Stimulated activated naive CD8-positive, alpha-beta T cell treated with anti-CD3 and anti-CD28 coated beads, Interleukin-15, Interleukin-2, amounts not matched to agents 100 U/mL and 50 U/mL, for 24 hours (primary cell): ENCODE measurements at regions not wholly inside any gene's neighbourhood (a gene's known extent, or its start where the extent isn't known, plus 50 kb on each side); places are given as distances from the start of the nearest gene placed in this dataset.
"Not testable (repeated sequence)": the region's sequence is repeated elsewhere in the genome, so short reads cannot be mapped to it uniquely, and the experiment has no call there.

Source experiments
- ATAC-seq: fragments of 150-1000 bp; cut with Tn5 transposase; one replicate; pipeline ENCODE4 v1.10.0; 2021
- DNase-seq: peaks from one replicate; pipeline ENCODE4 v3.0.0; 2021

DNA sequence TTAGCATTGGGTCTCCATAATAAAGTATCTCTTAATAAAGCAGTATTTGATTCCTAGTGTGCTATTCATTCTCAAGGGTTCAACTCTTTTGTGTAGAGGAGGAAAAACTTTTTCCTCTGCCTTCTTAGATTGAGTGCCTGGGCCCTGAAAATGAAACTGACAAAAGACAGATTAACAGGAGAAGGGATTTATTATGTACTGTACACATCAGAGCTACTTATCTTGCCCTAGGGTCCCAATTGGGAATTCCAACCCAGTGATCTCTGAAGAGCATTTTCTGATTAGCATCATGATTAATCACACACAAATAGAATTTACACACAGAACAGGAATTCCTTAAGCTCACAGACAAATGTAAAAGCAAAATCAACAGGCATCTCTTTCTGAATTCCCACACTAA is 128.9 kb downstream of the CD164 start:
- ATAC-seq (no peak), DNase-seq (no peak)

DNA sequence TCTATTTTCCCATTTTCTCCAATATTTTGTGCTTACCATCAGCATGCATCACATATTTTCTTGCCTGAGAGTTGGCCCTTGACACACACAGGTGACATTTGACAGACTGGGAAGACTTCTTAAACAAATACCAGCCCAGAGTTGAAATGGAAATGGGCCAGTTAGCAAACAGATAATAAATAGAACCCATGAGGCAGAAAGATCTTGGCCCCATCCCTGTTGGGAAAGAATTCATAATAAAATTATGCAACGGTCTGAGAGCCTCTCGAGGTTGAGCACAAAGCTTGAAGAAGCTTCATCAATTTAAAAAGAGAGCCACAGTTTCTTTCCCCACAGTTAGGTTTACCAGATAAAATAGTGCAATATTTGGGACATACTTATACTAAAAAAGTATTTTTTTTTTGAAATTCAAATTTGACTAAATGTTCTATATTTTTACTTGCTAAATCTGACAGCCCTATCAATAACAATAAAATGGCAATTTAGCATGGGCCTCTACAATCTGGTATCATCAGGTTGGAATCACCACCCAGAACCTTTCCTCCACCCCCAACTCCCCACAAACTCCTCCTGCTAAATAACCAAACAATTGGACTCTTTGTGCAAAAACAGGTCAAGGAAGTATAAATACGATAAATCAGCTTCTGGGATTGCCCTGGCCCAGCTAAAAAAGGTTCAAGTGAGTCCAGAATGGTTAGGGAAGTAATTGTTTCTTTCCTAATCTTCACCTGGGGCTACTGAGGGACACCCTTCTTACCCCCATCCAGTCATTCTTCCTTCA is 129.8 kb downstream of the CD164 start:
- ATAC-seq (no peak), DNase-seq (no peak)

- no peak for DNase-seq
- no peak for ATAC-seq
These were observed 130.4 kb downstream of the CD164 start for GRCh38 chr6:109251839-109252238.

DNA sequence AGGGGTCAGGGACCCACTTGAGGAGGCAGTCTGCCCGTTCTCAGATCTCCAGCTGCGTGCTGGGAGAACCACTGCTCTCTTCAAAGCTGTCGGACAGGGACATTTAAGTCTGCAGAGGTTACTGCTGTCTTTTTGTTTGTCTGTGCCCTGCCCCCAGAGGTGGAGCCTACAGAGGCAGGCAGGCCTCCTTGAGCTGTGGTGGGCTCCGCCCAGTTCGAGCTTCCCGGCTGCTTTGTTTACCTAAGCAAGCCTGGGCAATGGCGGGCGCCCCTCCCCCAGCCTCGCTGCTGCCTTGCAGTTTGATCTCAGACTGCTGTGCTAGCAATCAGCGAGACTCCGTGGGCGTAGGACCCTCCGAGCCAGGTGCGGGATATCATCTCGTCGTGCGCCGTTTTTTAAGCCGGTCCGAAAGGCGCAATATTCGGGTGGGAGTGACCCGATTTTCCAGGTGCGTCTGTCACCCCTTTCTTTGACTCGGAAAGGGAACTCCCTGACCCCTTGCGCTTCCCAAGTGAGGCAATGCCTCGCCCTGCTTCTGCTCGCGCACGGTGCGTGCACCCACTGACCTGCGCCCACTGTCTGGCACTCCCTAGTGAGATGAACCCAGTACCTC is 131.6 kb downstream of the CD164 start:
- DNase-seq, ATAC-seq: not testable (repeated sequence)

DNA sequence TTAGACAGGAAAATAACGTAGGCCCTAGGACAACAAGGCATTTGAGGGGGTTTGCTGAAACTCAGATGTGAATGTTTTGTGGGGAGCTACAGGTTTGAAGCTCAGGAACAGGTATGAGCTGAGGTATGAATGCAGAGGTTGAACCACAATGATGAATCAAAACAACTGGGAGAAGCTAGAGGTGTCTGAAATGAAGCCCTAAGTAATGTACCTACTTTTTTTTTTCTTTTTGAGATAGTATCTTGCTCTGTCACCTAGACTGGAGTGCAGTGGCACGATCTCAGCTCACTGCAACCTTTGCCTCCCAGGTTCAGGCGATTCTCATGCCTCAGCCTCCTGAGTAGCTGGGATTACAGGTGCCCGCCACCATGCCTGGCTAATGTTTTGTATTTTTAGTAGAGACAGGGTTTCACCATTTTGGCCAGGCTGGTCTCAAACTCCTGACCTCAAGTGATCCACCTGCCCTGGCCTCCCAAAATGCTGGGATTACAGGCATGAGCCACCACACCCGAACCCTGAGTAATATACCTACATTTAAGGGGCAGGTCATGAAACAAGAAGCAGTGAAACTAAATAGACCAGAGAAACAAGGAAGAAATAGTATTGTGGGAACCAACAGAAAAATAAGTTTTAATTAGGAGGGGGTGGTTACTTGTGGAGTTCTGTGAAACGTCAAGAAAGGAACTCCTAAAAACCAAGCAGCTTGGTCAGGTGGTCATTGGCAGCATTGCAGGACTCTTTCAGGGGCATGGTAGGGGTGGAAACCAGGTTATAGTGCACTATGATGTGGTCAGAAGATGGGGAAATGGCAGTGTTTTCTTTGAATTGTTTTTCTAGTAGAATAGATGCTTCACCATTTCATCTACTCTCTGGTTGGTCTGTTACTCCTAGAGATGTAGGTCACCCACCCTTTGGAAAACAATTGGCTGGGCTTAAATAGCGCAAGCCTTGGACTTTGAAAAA is 138.1 kb downstream of the CD164 start:
- DNase-seq (no peak), ATAC-seq (no peak)

DNA sequence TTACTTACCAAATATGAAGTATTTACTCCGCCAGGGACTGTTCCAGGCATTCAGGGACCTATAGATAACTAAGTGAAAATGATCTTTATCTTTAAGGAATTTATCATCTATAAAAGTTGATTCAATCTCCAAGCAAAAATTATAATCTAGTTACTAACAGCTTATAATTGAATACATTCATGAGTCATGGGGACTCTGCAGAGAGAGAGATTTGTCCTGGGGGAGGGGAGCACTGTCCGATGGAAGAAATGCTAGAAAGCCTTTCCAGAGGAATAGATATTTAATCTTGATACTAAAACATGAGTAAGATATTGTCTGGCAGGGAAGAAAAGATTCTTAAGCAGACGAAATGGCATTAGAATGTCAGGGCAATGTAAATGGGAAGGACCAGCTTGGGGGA is 139.3 kb downstream of the CD164 start:
- ATAC-seq (no peak), DNase-seq (no peak)

- no peak for ATAC-seq
- DNase-seq = no peak
These were observed 140.2 kb downstream of the CD164 start for GRCh38 chr6:109242029-109242428.

DNA sequence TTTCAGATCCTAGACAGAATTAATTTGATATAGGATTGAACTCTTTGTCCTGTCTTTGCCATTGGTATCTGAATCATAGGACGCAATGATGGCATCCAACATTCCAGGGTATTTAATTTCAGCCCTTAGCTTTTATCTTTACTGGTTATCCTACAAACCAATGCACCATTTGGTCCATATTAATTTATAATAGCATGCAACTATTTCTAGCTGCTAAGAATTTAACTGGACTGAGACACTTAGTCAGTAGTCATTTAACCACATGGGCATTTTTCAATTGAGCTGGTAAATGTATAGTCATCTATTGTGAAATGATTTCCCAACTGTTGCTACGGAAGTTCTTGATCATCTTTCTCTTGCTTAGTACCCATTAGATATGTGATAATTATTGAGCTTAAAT is 141.1 kb downstream of the CD164 start:
- no peak for ATAC-seq
- DNase-seq = no peak

DNA sequence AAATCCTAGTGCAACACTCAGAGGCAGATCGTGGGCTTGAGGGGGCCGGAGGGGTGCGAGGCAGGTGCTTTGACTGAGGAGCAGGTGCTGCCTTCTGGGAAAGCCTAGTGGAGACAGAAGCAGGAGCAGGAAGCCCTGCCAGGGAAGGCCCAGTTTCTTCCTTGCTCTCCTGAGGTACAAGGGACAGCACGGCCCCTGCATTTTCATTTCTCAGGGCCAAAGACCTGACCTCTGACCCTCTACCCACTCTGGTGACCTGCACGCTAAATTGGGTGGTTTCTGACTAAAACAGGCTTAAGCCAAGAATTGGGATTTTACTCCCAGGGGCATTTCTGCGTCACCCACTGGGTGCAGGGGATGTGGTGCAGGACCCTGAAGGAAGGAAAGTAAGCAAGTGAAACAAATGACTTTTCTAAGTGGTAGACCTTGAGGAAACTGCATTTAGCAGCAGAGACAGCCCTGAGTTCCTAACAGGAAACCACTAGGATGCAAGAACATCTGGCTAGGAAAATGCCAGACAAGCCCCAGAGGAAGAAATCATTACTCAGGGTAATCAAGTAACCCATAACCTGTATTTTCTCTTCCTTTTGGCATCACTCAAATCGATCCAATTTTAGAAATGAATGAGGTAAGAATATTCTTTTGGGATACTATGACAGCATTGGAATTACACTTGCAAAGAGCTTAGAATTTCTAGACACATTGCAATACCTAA is 141.7 kb downstream of the CD164 start:
- ATAC-seq (no peak), DNase-seq (no peak)

GRCh38 chr6:109239651-109240321 is 142.5 kb downstream of the CD164 start:
- DNase-seq (no peak), ATAC-seq (no peak)

DNA sequence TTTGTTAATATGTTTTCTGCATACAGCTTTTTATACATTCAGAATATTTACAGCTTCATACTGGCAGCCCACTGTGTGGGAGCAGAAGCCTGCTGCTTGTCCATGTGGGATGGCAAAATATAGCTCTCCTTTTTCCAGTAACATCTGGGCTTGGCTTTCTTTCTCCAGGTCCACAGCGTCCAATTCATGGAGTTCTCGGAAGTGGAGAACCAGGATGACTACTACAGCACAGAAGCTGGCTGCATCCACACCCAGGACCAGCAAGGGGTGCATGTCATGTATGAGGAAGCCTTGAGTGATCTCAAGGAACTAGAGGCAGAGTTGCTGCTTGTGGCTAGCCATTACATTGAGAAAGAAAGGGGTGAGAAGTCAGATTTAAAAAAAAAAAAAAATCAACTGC is 143.1 kb downstream of the CD164 start:
- DNase-seq = no peak
- ATAC-seq = no peak

DNA sequence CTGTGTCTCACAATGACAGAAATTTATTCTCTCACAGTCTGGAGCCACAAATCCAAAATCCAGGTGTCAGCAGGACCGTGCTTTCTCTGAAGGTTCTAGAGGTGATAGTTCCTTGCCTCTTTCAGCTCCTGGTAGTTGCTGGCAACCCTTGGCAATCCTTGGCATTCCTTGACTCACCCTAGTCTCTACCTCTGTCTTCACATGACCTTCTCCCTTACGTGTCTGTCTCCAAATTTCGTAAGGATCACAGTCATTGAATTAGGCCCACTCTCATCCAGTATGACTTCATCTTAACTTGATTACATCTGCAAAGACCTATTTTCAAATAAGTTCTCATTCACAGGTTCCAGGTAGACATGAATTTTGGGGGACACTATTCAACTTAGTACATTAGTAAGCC is 143.1 kb downstream of the CEP57L1 start:
- ATAC-seq (no peak), DNase-seq (no peak)

- DNase-seq = no peak
- no peak for ATAC-seq
These were observed 142.7 kb downstream of the CEP57L1 start for GRCh38 chr6:109237986-109238329.

DNA sequence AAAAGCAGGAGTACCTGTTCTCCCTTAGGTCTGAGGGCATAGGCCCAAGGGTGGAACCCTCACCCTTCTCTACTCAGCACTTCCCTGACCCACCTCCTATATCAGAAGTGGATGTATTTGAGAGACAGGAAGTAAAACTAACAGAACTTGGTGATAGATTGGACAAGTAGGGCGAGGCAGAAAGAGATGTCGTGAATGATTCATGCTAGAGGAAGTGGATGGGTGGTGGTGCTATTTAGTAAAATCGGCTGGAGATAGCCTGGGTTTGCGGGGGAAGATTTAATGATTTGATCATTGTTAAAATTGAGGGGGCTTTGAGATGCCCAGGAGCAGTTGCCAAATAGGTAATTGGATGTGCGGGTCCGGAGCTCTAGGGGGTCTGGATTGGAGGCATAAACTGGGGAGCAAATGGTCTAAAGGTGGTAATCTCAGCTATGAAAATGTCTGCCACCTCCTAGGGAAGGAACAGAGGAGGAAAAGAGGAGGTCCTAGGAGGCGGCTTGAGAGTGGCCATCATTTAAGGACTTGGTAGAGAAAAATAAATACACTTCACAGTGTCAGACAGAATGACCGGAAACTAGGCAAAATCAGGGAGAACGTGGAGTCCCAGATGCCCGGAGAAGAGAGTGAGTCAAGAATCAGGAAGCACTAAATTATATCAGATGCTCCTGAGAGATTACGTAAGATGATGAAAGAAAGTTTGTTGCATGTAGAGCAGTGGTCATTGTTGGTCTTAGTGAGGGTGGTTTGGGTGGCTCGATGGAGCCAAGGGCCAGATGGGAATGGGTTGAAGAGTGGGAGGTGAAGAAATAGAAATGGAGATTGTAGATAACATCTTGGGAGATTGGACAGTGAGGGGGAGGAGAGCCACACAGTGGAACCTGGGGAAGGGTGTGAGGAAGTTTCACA is 142.0 kb downstream of the CEP57L1 start:
- DNase-seq (no peak), ATAC-seq (peak; percentile 64)

GRCh38 chr6:109236115-109237076 is 141.1 kb downstream of the CEP57L1 start:
- peak; percentile 65 for ATAC-seq
- DNase-seq = peak; percentile 16

DNA sequence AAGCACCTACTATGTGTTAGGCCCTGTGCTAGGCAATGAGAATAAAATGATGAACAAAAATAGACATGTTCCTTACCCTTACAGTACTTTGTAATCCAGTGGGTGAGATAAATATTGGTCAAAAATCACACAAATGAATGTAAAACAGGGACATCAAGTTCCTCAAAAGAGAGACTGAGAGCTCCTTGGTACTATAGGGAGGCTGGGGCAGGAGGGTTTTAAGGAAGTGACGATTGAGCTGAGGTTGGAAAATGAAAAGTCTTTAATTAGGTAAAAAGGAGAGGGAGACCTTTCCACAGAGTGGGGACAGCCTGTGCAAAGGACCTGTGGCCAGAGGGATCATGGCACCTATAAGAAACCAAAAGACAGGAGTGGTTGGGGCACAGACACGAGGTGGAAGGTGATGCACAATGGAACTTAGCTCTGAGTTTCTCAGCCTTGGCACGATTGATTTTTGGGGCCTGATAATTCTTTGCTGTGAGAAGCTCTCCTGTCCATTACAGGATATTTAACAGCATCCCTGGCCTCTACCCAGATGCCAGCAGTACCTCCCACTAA is 140.3 kb downstream of the CEP57L1 start:
- ATAC-seq = no peak

GRCh38 chr6:109230453-109230852 is 135.1 kb downstream of the CEP57L1 start:
- DNase-seq (no peak), ATAC-seq (no peak)

More for the DNA sequence above, 140.3 kb downstream of the CEP57L1 start:
- no peak for DNase-seq

DNA sequence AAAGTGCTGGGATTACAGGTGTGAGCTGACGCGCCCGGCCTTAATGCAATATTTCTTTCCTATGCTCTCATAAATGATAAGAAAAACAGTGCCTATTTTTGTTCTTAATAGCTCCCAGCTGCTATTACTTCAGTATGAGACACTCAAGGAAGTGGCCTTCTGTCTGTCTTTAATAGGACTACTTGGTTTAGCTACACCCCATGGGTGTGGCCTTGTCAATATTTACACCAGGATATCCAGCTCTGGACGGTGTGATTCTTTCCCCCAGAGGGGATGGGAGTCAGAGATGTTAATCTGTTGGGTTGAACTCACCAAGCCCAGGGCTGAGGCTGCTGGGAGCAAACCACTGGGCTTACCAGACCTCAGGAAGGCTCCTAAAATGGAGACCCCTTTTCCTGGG is 134.2 kb downstream of the CEP57L1 start:
- no peak for DNase-seq
- ATAC-seq = no peak

GRCh38 chr6:109227646-109228045 is 132.3 kb downstream of the CEP57L1 start:
- ATAC-seq (no peak), DNase-seq (no peak)
